Fibroblast of lung (primary cell): ENCODE measurements at regions not wholly inside any gene's neighbourhood (a gene's known extent, or its start where the extent isn't known, plus 50 kb on each side); places are given as distances from the start of the nearest gene placed in this dataset.
"Not testable (repeated sequence)": the region's sequence is repeated elsewhere in the genome, so short reads cannot be mapped to it uniquely, and the experiment has no call there.

Source experiments
- EZH2 ChIP-seq: IDR thresholded peaks from 2 replicates; pipeline ENCODE4 v1.5.1; 2012; ENCODE audit warnings: low read length, control low read depth, mild to moderate bottlenecking; ENCODE audit errors: missing control alignments
- TF ChIP-seq, protein P1 (sequence below), 2 donors: IDR thresholded peaks in 1 of 2; conservative IDR thresholded peaks in 1 of 2; 1 replicate in 1 of 2; 2 replicates in 1 of 2; pipeline ENCODE4 v1.5.1; 2011 to 2012; ENCODE audit warnings: low read length in 2 of 2, control low read depth in 1 of 2, inconsistent platforms in 1 of 2, low read depth in 1 of 2, mild to moderate bottlenecking in 1 of 2

DNA sequence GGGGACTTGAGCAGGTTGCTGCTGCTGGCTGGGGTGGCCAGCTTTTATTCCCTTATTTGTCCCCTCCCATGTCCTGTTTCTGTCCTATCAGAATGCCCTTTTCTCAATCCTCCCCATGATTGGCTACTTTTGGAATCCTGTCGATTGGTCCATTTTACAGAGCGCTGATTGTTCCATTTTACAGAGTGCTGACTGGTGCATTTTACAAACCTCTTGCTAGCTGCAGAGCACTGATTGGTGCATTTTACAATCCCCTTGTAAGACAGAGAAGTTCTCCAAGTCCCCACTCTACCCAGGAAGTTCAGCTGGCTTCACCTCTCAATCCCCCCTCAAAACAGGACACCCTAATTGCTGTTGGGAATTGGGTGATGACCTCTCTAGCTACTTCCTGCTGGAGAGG, 608.0 kb downstream of the C12orf50 start:
- TF ChIP-seq EZH2: not testable (repeated sequence)
- TF ChIP-seq, protein P1, sequence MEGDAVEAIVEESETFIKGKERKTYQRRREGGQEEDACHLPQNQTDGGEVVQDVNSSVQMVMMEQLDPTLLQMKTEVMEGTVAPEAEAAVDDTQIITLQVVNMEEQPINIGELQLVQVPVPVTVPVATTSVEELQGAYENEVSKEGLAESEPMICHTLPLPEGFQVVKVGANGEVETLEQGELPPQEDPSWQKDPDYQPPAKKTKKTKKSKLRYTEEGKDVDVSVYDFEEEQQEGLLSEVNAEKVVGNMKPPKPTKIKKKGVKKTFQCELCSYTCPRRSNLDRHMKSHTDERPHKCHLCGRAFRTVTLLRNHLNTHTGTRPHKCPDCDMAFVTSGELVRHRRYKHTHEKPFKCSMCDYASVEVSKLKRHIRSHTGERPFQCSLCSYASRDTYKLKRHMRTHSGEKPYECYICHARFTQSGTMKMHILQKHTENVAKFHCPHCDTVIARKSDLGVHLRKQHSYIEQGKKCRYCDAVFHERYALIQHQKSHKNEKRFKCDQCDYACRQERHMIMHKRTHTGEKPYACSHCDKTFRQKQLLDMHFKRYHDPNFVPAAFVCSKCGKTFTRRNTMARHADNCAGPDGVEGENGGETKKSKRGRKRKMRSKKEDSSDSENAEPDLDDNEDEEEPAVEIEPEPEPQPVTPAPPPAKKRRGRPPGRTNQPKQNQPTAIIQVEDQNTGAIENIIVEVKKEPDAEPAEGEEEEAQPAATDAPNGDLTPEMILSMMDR (conservative IDR thresholded peaks at IDR 0.05 in 1 of 2, IDR thresholded peaks at IDR 0.05 in 1 of 2; ENCODE audit: low read depth in 1 of 2, low read length in 2 of 2): not testable (repeated sequence)
